Heart left ventricle (tissue), 13 donors: ENCODE measurements at regions not wholly inside any gene's neighbourhood (a gene's known extent, or its start where the extent isn't known, plus 50 kb on each side); places are given as distances from the start of the nearest gene placed in this dataset.

ENCODE experiments used
- POLR2A ChIP-seq, 2 donors: fragments of 450-650 bp; IDR thresholded peaks; one replicate each; pipeline ENCODE4 v1.6.1; 2017; ENCODE audit warnings: antibody characterized with exemption in 2 of 2, mild to moderate bottlenecking in 2 of 2, moderate library complexity in 2 of 2
- TF ChIP-seq, protein P1 (sequence below), 12 donors: fragments of 200-600 bp; sonication (generic) in 4 of 12; IDR thresholded peaks; one replicate each; pipeline versions ENCODE4 v1.5.0 to v1.8.0; 2018 to 2022; ENCODE audit warnings: antibody characterized with exemption in 12 of 12, mild to moderate bottlenecking in 5 of 12
- donor health status: ischemic (EF 13 %, LVEDD 7.1; RV severe dilation, severe dysfunction).
- donor health status: DM: no; HTN: yes; CAD: no.
- donor health status: DM: no; HTN: no; CAD: no.
- donor health status: ischemic (EF 25% LVEDD 6.9; RV normal size, moderate dysfunction).
- donor health status: ischemic (EF 25% LVEDD 5.7; RV mildly dilated, moderate dysfunction).
- donor health status: ischemic (EF 35%, LVEDD 5.7; RV mildly dilated, moderate dysfunction).
- donor health status: nonischemic (EF 11% LVEDD 7.7; RV severe dilation, severe dysfunction).
- donor health status: DM: yes; HTN: yes; CAD: no.
- donor health status: PGD.
- donor health status: ischemic (EF 29% LVEDD 5.4; RV normal size, mild dysfunction).
- donor health status: nonischemic (EF 23%, LVEDD 6.1; RV moderate dilation, normal function).

- TF ChIP-seq POLR2A (IDR thresholded peaks at IDR 0.05): no peak
- TF ChIP-seq, protein P1, sequence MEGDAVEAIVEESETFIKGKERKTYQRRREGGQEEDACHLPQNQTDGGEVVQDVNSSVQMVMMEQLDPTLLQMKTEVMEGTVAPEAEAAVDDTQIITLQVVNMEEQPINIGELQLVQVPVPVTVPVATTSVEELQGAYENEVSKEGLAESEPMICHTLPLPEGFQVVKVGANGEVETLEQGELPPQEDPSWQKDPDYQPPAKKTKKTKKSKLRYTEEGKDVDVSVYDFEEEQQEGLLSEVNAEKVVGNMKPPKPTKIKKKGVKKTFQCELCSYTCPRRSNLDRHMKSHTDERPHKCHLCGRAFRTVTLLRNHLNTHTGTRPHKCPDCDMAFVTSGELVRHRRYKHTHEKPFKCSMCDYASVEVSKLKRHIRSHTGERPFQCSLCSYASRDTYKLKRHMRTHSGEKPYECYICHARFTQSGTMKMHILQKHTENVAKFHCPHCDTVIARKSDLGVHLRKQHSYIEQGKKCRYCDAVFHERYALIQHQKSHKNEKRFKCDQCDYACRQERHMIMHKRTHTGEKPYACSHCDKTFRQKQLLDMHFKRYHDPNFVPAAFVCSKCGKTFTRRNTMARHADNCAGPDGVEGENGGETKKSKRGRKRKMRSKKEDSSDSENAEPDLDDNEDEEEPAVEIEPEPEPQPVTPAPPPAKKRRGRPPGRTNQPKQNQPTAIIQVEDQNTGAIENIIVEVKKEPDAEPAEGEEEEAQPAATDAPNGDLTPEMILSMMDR (IDR thresholded peaks at IDR 0.05): no peak
These were observed 114.5 kb upstream of the DYRK2 start for GRCh38 chr12:67534046-67534445.
